ENCODE measurements at regions not wholly inside any gene's neighbourhood (a gene's known extent, or its start where the extent isn't known, plus 50 kb on each side); places are given as distances from the start of the nearest gene placed in this dataset.

GRCh38 chr5:67435032-67435431 lies 238.4 kb upstream of the CD180 start:
- no peak for TF ChIP-seq CTCF (IDR thresholded peaks at IDR 0.05)
- TF ChIP-seq POLR2A (IDR thresholded peaks at IDR 0.05), result no peak
- no peak for TF ChIP-seq EP300 (IDR thresholded peaks at IDR 0.05)

All from tibial nerve (tissue), 4 donors.